COLO668 (cell line): ENCODE measurements at regions not wholly inside any gene's neighbourhood (a gene's known extent, or its start where the extent isn't known, plus 50 kb on each side); places are given as distances from the start of the nearest gene placed in this dataset.

Experiments used
- DNase-seq: peaks from one replicate; lab custom pipeline; 2025; ENCODE audit not compliant: unreplicated experiment; lab: John Stamatoyannopoulos, UW

GRCh38 chr4:46684041-46684440 lies 225.0 kb downstream of the COX7B2 start:
- no peak for DNase-seq

DNA sequence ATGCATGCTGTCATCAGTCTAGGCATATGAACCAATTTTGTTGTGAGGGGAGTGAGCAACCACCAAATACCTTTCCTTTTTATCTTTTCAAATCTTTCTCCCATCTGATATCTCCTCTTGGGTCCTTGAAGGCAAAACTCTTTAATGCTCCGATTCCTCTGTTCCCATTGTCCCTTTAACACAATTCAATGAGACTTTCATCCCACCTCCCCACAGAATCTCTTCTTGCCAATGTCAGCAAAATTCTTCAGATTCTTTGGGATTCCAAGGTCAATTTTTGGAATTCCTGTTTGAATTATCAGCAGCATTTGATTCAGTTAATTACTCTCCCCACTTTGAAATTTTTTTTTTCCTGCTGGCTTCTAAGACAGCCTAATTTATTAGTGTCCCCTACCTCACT lies 232.7 kb downstream of the COX7B2 start:
- DNase-seq: no peak

DNA sequence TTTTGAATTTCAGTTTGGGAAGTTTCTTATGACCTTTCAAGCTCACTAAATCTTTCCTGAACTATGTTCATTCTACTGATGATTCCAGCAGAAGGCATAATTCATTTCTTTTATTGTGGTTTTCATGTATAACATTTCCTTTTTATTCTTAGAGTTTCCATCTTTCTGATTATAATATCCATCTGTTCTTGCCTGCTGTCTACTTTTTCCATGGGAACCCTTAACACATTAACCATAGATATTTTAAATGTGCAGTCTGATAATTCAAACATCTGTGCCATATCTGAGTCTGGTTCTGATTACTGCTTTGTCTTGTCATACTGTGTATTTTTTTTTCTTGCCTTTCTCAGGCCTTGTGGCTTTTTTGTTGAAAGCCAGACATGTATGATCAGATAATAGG lies 234.7 kb downstream of the COX7B2 start:
- no peak for DNase-seq

DNA sequence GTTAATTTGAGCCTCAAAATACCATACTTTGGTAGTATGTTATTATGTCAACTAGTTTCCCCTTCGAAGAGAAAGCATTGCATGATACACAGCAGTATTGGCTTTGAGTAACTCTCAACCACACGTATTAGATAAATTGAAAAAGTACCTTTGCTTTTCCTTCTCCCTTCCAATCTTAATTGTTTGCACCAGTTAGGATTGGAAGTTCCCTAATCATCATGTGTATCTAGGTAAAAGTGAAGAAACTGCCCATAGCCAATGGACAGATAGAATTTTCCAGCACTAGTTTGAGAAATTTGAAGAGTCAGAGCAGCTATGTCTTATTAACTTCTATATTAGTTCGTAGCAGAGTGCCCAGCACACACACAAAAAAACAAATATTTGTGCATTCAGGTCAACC lies 241.3 kb downstream of the COX7B2 start:
- no peak for DNase-seq

DNA sequence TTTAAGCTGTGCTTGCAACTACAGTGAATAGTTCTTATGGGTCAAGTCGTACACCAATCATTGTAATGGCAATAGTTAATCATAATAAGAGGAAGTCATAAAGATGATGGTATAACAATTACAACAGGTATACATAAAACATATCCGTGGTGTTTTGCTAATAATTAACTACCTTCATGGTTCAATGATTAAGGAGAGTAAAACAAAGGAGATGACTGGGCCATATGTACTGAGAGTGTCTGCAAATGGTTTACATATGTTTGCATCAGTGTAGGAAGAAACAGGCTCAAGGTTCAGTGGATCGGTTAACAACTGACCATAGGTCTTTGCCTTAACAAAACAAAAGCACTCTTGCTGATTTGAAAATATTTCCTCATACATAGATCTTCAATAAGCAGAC lies 253.0 kb downstream of the COX7B2 start:
- DNase-seq: no peak

- no peak for DNase-seq
Measured at GRCh38 chr4:46653842-46654241, 255.2 kb downstream of the COX7B2 start.

DNA sequence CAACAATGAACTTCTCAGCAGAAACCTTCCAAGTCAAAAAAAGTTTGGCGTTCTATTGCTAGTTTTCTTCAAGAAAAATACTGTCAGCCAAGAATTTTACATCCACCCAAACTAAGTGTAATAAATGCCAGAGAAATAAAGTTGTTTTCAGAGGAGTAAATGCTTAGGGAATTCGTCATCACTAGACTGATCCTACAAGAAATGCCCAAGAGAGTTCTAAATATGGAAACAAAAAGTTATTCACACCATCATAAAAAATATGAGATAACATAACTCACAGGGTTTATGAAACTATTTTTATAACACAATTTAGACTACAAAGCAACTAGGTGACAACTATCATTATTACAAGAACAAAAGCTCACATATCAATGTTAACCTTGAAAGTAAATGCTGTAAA lies 259.5 kb upstream of the GABRA2 start:
- DNase-seq: no peak

DNA sequence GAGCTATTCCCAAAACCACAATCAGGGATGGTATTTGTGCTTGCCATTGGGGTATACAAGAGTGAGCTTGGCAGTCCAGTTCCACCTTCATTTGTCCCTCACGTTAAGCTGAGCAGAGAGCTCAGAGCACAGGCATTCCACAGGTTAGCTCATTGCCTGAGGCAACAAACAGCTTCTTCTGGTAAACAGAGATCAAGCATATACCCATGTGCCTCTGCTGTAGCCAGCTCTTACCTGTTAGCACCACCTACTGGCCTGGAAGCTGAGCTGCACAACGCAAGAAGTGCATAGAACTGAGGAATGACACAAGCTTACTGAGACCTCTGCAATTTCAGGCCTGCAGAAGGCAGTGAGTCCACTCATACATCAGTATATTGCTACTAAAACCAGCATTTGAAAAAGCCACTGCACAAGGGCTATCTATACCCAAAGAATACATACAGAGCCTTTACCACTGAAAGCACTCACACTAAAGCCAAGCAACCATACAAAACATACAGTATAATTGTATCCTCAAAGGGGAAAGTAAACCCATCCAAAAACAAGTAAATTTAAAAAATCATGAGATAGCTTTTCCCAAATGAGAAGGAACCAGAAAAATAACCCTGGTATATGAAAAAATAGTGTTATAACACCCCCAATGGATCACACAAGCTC lies 258.3 kb upstream of the GABRA2 start:
- DNase-seq: peak; percentile 35

GRCh38 chr4:46645126-46645525 lies 255.2 kb upstream of the GABRA2 start:
- no peak for DNase-seq
